ENCODE measurements at regions not wholly inside any gene's neighbourhood (a gene's known extent, or its start where the extent isn't known, plus 50 kb on each side); places are given as distances from the start of the nearest gene placed in this dataset.

GRCh38 chr3:17954801-17955200, 212.4 kb upstream of the TBC1D5 start:
- Histone ChIP-seq H3K27me3 (ENCODE audit: insufficient read depth, low read length) (no peaks in the 10 kb centered on the region), H3K27ac (ENCODE audit: low read depth, low read length) (no peak overlapping the region), H3K4me3 (ENCODE audit: insufficient read depth, low read depth, low read length) (no peak overlapping the region), H4K20me1 (ENCODE audit: insufficient read depth, low read length) (no peaks in the 10 kb centered on the region), H3K9me3 (ENCODE audit: insufficient read depth, low read depth, low read length) (no peaks in the 10 kb centered on the region), H3K4me1 (ENCODE audit: insufficient read depth, low read length) (no peaks in the 10 kb centered on the region), H2AFZ (ENCODE audit: low read depth, low read length) (no peak overlapping the region), H3K4me2 (ENCODE audit: low read length) (no peak overlapping the region), H3K9ac (ENCODE audit: low read length) (no peak overlapping the region), H3K36me3 (ENCODE audit: insufficient read depth, low read length) (no peaks in the 10 kb centered on the region), H3K79me2 (ENCODE audit: insufficient read depth, low read length) (no peaks in the 10 kb centered on the region)
- H3K9me3 Mint-ChIP-seq (ENCODE audit: unreplicated experiment) = peaks cover 5% of the 10 kb centered on the region
- DNase-seq (ENCODE audit: low read depth) (no peak), FAIRE-seq (no peak)
- no peak overlapping the region for H3K4me3 Mint-ChIP-seq (ENCODE audit: unreplicated experiment)
- no peaks in the 10 kb centered on the region for H3K4me1 Mint-ChIP-seq (ENCODE audit: low read depth, unreplicated experiment)
- no peaks in the 10 kb centered on the region for H3K36me3 Mint-ChIP-seq (ENCODE audit: low read depth, unreplicated experiment)
- H3K27ac Mint-ChIP-seq (ENCODE audit: unreplicated experiment) = no peak overlapping the region
- TF ChIP-seq EZH2 (IDR thresholded peaks at IDR 0.05; ENCODE audit: insufficient read depth, low read length) (no peak), CTCF (IDR thresholded peaks at IDR 0.05; ENCODE audit: insufficient read depth, low read depth, low read length) (no peak)
- no peaks in the 10 kb centered on the region for H3K27me3 Mint-ChIP-seq (ENCODE audit: low read depth, unreplicated experiment)

GRCh38 chr3:17951241-17951640, 208.8 kb upstream of the TBC1D5 start:
- no peak for FAIRE-seq

More at GRCh38 chr3:17951241-17951640, 208.8 kb upstream of the TBC1D5 start:
- Histone ChIP-seq H3K27me3 (ENCODE audit: insufficient read depth, low read length) (no peaks in the 10 kb centered on the region), H3K9me3 (ENCODE audit: insufficient read depth, low read depth, low read length) (no peaks in the 10 kb centered on the region), H3K36me3 (ENCODE audit: insufficient read depth, low read length) (no peaks in the 10 kb centered on the region), H4K20me1 (ENCODE audit: insufficient read depth, low read length) (no peaks in the 10 kb centered on the region), H3K9ac (ENCODE audit: low read length) (no peak overlapping the region), H3K4me3 (ENCODE audit: insufficient read depth, low read depth, low read length) (no peak overlapping the region), H3K4me1 (ENCODE audit: insufficient read depth, low read length) (no peaks in the 10 kb centered on the region), H3K4me2 (ENCODE audit: low read length) (no peak overlapping the region), H3K27ac (ENCODE audit: low read depth, low read length) (no peak overlapping the region), H3K79me2 (ENCODE audit: insufficient read depth, low read length) (no peaks in the 10 kb centered on the region), H2AFZ (ENCODE audit: low read depth, low read length) (no peak overlapping the region)
- peaks cover 5% of the 10 kb centered on the region for H3K9me3 Mint-ChIP-seq (ENCODE audit: unreplicated experiment)
- TF ChIP-seq EZH2 (IDR thresholded peaks at IDR 0.05; ENCODE audit: insufficient read depth, low read length) = no peak
- no peak for TF ChIP-seq CTCF (IDR thresholded peaks at IDR 0.05; ENCODE audit: insufficient read depth, low read depth, low read length)
- no peak overlapping the region for H3K4me3 Mint-ChIP-seq (ENCODE audit: unreplicated experiment)
- no peaks in the 10 kb centered on the region for H3K36me3 Mint-ChIP-seq (ENCODE audit: low read depth, unreplicated experiment)
- H3K4me1 Mint-ChIP-seq (ENCODE audit: low read depth, unreplicated experiment) = peaks cover 1% of the 10 kb centered on the region
- DNase-seq (ENCODE audit: low read depth) = no peak
- H3K27ac Mint-ChIP-seq (ENCODE audit: unreplicated experiment) = no peak overlapping the region
- H3K27me3 Mint-ChIP-seq (ENCODE audit: low read depth, unreplicated experiment) = no peaks in the 10 kb centered on the region

Data from astrocyte (in vitro differentiated cells and primary cell).